Activated naive CD4-positive, alpha-beta T cell treated with anti-CD3 and anti-CD28 coated beads, Interleukin-2, amount 50 U/mL, for 72 hours (primary cell): ENCODE measurements at regions not wholly inside any gene's neighbourhood (a gene's known extent, or its start where the extent isn't known, plus 50 kb on each side); places are given as distances from the start of the nearest gene placed in this dataset.

ENCODE experiments used
- ATAC-seq, 2 donors: fragments of 150-1000 bp; cut with Tn5 transposase; 2 replicates each; pipeline ENCODE4 v1.10.0; 2021; ENCODE audit warnings: mild to moderate bottlenecking in 2 of 2, moderate library complexity in 2 of 2
- DNase-seq, 2 donors: peaks; one replicate each; pipeline ENCODE4 v3.0.0; 2021 to 2022; ENCODE audit warnings: low spot score in 2 of 2
- H3K27ac Mint-ChIP-seq, 2 donors: one replicate each; pipeline ENCODE4 v1.8.0; 2022; ENCODE audit warnings: mild to moderate bottlenecking in 2 of 2, mixed read lengths in 2 of 2
- H3K36me3 Mint-ChIP-seq, 2 donors: one replicate each; pipeline ENCODE4 v1.8.0; 2022; ENCODE audit warnings: mixed read lengths in 2 of 2
- H3K9me3 Mint-ChIP-seq, 2 donors: one replicate each; pipeline ENCODE4 v1.8.0; 2022; ENCODE audit warnings: mixed read lengths in 2 of 2

DNA sequence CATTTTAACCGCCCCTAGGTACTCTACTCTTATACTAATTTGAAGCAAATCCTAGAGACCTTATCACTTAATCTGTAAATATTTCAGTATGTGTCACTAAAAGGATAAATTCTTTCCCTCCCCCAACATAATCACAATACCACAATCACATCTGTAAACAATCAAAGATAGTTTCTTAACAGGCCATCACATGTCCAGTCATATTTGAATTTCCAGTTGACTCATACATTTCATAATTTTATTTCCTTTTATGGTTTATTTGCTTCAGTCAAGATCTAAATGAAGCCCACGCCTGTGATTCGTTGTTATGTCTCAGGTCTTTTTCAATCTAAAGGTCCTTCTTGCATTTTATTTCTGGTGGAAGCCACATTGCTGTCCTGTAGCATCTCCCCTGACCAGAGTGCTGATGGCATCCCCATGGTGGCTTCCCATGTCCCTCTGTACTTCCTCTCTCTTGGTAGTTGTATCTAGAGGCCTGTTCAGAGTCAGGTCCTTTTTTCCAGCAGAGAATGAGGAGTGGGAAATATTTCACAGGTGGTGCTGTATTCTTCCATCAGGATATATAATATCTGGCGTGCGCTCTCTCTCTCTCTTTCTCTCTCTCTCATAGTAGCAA lies 128.6 kb upstream of the SLC22A23 start:
- H3K9me3 Mint-ChIP-seq = peaks cover 0 to 6% of the 10 kb centered on the region in 2 donors
- no peaks in the 10 kb centered on the region for H3K36me3 Mint-ChIP-seq
- H3K27ac Mint-ChIP-seq = no peak overlapping the region
- ATAC-seq = peak in 1 of 2 donors; percentile 74
- DNase-seq = no peak

GRCh38 chr6:3584606-3585005 lies 127.8 kb upstream of the SLC22A23 start:
- Mint-ChIP-seq H3K9me3 (peaks cover 0 to 6% of the 10 kb centered on the region in 2 donors), H3K27ac (no peak overlapping the region), H3K36me3 (no peaks in the 10 kb centered on the region)
- DNase-seq (no peak), ATAC-seq (no peak)

- DNase-seq (no peak), ATAC-seq (no peak)
- Mint-ChIP-seq H3K27ac (no peak overlapping the region), H3K36me3 (no peaks in the 10 kb centered on the region), H3K9me3 (no peaks in the 10 kb centered on the region)
These were observed 124.6 kb upstream of the SLC22A23 start for GRCh38 chr6:3581469-3581868.

- no peaks in the 10 kb centered on the region for H3K36me3 Mint-ChIP-seq
- ATAC-seq (no peak), DNase-seq (no peak)
- no peaks in the 10 kb centered on the region for H3K9me3 Mint-ChIP-seq
- H3K27ac Mint-ChIP-seq = no peak overlapping the region
These were observed 122.9 kb upstream of the SLC22A23 start for GRCh38 chr6:3579652-3580175.

GRCh38 chr6:3578981-3579380 lies 122.1 kb upstream of the SLC22A23 start:
- no peak for ATAC-seq
- no peak for DNase-seq
- Mint-ChIP-seq H3K27ac (peak overlapping the region in 1 of 2 donors; percentile 24), H3K36me3 (no peaks in the 10 kb centered on the region), H3K9me3 (no peaks in the 10 kb centered on the region)

- Mint-ChIP-seq H3K36me3 (no peaks in the 10 kb centered on the region), H3K27ac (no peak overlapping the region), H3K9me3 (no peaks in the 10 kb centered on the region)
- ATAC-seq (no peak), DNase-seq (no peak)
These were observed 120.7 kb upstream of the SLC22A23 start for GRCh38 chr6:3577517-3577916.

- no peaks in the 10 kb centered on the region for H3K36me3 Mint-ChIP-seq
- DNase-seq (no peak), ATAC-seq (no peak)
- no peaks in the 10 kb centered on the region for H3K9me3 Mint-ChIP-seq
- no peak overlapping the region for H3K27ac Mint-ChIP-seq
These were observed 118.9 kb upstream of the SLC22A23 start for GRCh38 chr6:3575701-3576100.

DNA sequence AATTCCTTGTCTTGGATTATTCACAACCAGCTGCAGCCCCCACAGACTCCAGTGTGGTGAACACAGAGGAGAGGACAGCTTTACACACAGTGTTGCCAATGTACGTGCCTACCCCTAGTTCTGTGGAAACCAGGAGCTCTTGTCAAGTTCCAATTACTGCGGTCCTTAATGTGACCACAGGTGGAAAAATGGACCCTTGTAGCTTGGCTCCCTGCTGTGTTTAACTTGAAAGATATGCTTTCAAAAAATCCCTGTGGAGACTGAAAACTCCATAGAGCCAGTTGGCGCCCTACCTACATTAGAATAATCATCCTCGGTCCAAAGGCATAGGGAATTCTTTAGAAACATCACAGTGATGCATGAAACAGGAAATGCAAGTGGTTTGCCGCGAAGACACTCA lies 118.3 kb upstream of the SLC22A23 start:
- H3K27ac Mint-ChIP-seq = no peak overlapping the region
- H3K9me3 Mint-ChIP-seq = no peaks in the 10 kb centered on the region
- ATAC-seq = no peak
- no peaks in the 10 kb centered on the region for H3K36me3 Mint-ChIP-seq
- DNase-seq = no peak

DNA sequence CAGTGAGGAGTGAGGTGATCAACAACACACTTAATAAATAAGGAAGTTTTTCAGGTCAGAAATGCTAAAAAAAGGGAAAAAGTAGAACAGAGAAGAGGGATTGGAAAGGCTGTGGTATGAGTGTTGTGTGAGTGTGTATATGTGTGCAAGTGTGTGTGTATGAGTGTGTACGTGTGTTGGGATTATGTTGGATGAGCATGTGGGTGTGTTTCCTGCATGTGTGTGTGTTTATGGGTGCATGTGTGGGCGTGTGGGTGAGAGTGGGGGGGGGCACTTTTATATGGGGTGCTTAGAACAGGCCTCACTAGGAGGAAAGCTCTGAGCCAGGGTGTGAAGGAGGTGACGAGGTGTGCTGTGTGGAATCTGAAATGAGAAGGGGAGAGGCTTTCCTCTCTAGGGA lies 116.8 kb upstream of the SLC22A23 start:
- Mint-ChIP-seq H3K27ac (no peak overlapping the region), H3K36me3 (no peaks in the 10 kb centered on the region), H3K9me3 (no peaks in the 10 kb centered on the region)
- ATAC-seq = no peak
- no peak for DNase-seq

DNA sequence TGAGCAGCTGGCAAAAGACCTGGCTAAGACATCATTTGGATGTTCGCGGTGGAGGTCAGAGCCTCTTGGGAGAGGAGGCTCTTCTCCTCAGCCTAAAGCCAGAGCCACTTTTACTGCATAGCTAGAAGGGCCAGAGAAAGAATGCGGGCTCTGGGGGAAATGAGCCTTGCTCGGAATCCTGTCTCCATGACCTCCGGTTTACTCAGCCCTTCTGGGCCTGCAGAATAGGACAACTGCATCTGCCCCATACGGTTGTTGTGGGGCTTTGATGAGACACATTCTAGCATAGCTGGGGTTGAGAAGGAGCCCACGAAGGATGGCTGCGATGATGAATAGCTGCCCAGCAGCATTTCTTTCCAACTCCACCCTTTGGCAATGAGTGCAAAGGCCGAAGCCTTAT lies 115.0 kb upstream of the SLC22A23 start:
- H3K36me3 Mint-ChIP-seq = no peaks in the 10 kb centered on the region
- H3K27ac Mint-ChIP-seq = no peak overlapping the region
- no peaks in the 10 kb centered on the region for H3K9me3 Mint-ChIP-seq
- ATAC-seq (no peak), DNase-seq (no peak)

- no peak for DNase-seq
- H3K9me3 Mint-ChIP-seq = no peaks in the 10 kb centered on the region
- no peaks in the 10 kb centered on the region for H3K36me3 Mint-ChIP-seq
- no peak overlapping the region for H3K27ac Mint-ChIP-seq
- ATAC-seq = no peak
These were observed 114.4 kb upstream of the SLC22A23 start for GRCh38 chr6:3571250-3571681.

DNA sequence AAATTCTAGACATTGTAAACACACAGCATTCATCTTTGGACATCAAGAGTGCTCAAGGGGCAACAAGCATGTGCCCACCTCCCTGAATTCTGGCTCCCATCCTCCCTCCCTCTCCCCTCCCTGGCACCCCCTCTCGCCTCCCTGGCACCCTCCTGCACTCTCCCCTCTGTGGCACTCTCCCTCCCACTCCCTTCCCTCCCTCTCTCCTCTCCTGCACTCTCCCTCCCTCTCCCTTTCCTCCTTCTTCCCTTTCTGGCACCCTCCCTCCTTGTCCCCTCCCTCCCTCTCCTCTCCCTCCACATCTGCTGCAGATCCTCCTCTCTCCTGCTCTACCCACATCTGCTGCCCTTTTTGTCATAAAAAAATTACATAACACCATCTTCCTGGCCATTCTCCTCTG lies 113.0 kb upstream of the SLC22A23 start:
- DNase-seq (no peak), ATAC-seq (no peak)
- Mint-ChIP-seq H3K27ac (no peak overlapping the region), H3K9me3 (no peaks in the 10 kb centered on the region), H3K36me3 (no peaks in the 10 kb centered on the region)

GRCh38 chr6:3568396-3569082 lies 111.7 kb upstream of the SLC22A23 start:
- H3K36me3 Mint-ChIP-seq = no peaks in the 10 kb centered on the region
- no peak for DNase-seq
- no peaks in the 10 kb centered on the region for H3K9me3 Mint-ChIP-seq
- H3K27ac Mint-ChIP-seq = peak overlapping the region in 1 of 2 donors; percentile 45
- no peak for ATAC-seq

DNA sequence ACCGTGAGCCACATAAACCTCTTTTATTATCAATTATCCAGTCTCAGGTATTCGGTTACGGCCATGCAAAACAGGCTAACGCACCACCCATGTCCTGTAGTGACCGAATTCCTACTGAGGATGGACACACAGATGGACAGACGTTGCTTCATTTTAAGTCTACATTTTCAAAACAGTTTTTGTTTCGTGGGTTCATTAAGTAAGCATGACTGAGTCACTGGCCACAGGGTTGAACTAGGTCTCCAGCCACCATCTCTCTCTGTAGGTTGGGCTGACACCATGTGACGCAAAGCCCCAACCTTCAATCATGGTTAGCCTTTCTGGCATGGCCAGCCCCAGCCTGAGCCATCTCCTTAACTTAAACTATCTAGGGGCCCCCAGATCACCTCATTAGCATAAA lies 110.0 kb upstream of the SLC22A23 start:
- Mint-ChIP-seq H3K9me3 (no peaks in the 10 kb centered on the region), H3K27ac (no peak overlapping the region), H3K36me3 (no peaks in the 10 kb centered on the region)
- no peak for ATAC-seq
- no peak for DNase-seq

- ATAC-seq (no peak), DNase-seq (no peak)
- Mint-ChIP-seq H3K9me3 (no peaks in the 10 kb centered on the region), H3K27ac (no peak overlapping the region), H3K36me3 (no peaks in the 10 kb centered on the region)
These were observed 108.4 kb upstream of the SLC22A23 start for GRCh38 chr6:3565291-3565690.

DNA sequence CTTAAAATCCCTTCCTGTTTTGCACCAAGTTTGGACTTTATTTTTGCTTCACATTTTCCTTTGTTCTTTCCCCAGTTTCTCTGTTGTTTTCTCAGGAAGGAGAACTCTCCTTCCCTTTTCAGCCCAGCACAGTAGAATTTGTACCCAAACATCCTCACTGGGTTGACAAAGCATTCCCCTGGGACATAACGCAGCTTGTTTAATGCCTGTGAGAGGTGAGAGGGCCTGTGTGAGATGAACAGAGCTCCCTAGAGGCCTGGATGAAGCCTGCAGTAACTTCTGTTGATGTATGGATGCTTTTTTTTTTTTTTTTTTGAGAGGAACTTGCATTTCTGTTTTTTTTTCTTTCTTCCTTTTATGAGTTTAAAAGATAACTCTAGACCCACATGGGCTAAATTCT lies 104.9 kb upstream of the SLC22A23 start:
- Mint-ChIP-seq H3K27ac (no peak overlapping the region), H3K9me3 (no peaks in the 10 kb centered on the region), H3K36me3 (no peaks in the 10 kb centered on the region)
- DNase-seq (no peak), ATAC-seq (no peak)

DNA sequence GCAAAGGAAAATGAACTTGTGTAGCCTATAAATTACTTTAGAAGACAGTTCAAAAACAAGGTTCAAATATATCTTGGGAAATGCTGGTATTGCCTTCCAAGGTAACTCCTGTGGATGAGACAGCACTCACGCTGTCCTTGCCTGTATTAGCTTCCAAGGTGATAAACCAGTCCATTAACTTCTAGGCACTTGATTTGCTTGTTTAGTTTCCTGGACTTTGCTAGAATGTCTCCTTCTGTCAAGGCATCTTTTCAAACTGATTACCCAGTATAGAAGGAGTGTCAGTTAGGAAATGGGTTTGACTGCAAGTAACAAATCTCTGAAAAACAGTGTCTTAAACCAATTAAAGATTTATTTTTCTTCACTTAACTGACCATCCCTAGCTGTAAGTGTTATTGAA lies 103.4 kb upstream of the SLC22A23 start:
- no peaks in the 10 kb centered on the region for H3K36me3 Mint-ChIP-seq
- no peak overlapping the region for H3K27ac Mint-ChIP-seq
- ATAC-seq = no peak
- no peak for DNase-seq
- no peaks in the 10 kb centered on the region for H3K9me3 Mint-ChIP-seq

DNA sequence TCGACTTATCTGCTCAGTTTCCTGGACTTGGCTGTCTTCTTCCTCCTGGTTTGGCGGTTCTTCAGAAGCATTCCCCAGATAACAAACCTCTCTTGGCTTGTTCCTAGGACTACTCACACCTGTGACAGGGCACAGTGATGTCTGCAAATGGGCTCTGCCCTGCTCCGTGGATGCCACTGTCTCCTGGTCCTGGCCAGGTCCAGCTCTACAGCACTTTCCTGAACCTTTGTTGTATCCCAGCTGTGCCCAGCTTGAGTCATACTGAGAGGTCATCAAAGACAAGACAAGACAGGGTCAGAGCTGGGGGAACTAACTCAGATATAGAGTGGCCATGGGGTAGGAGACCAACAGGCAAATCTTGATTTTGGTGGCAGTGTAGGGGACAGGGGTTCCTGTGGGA lies 102.7 kb upstream of the SLC22A23 start:
- DNase-seq (no peak), ATAC-seq (no peak)
- Mint-ChIP-seq H3K36me3 (no peaks in the 10 kb centered on the region), H3K27ac (no peak overlapping the region), H3K9me3 (no peaks in the 10 kb centered on the region)
